Muscle of back (tissue), 3 donors: ENCODE measurements at regions not wholly inside any gene's neighbourhood (a gene's known extent, or its start where the extent isn't known, plus 50 kb on each side); places are given as distances from the start of the nearest gene placed in this dataset.
"Not testable (repeated sequence)": the region's sequence is repeated elsewhere in the genome, so short reads cannot be mapped to it uniquely, and the experiment has no call there.

Experiments used
- DNase-seq, 3 donors: peaks; one replicate each; pipeline versions ENCODE4 v3.0.0 to v3.0.0-alpha.2; 2013

DNA sequence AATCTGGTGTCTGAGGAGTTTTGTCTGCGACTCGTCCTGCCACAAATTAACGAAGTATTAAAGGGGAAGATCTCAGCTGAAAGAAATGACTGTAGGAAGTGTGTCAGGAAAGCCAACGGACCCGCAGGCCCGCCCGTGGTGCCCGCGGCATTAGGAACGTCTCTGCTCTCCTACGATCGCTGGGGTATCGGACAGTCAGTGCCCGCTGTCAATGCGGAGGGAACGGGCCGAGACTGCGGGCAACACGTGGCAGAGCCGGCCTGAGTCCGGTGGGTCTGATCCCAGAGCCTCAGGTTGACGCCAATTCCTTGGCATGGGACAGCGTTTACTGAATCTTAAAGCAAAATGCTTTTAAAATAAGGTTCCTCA, 128.7 kb downstream of the KBTBD2 start:
- peak in 1 of 3 donors; percentile 35 for DNase-seq

DNA sequence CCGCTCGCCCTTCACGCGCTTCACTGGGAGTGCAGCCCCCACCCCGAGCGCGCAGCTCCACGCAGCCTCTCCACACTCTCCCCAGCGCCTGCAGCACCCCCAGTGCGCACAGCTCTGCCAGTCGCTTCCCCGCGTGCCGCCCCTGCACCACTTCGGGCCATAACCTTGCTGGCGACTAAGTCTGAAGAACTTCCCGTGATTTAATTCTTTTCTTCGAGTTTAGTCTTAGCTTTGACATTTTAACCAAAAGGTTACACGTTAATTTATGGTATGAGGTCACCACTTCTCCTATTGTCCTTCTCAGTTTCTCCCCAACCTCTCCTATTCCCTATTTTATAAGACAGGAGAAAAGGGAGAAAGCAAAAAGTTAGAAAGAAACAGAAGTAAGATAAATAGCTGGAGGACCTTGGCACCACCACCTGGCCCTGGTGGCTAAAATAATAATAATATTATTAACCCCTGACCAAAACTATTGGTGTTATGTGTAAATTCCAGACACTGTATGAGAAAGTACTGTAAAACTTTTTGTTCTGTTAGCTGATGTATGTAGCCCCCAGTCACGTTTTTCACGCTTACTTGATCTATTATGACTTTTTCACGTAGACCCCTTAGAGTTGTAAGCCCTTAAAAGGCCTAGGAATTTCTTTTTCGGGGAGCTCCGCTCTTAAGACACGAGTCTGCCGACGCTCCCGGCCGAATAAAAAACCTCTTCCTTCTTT, 129.2 kb downstream of the KBTBD2 start:
- peak in 1 of 3 donors; percentile 26 for DNase-seq

DNA sequence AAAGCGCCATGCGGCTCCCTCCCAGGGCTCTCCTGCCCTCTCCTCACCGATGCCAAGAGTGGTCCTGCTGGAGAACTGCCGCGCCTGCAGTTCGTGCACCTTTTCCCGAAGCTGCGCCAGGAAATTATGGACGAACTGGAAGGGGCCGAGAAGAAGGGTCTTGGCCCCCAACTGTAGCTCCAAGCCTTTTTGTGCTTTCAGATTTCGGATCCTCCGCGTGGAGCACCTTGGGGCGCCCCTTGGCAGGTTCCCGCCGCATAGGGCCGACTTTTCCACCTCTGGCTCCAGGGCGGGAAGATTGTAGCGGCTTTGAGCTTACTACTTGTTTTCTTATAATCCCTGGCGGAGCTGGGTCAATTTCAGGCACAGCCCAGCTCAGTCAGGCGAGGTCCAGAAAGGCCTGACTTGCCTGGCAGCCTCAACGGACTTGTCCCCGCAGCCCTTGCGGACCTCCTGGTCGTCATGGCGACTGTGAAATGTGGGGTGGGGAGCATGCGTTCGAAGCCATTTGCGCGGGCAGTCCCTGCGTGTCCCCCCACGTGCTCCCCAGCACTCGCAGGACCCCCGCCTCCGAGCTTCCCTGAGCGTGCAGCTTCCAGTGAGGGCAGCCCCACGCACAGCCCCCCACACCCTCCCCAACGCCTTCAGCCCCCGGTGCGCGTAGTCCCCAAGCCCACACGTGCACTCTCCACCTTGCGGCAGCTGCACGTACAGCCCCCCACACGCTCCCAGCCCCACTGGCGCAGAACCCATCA, 129.9 kb downstream of the KBTBD2 start:
- peak in 1 of 3 donors; percentile 33 for DNase-seq

DNA sequence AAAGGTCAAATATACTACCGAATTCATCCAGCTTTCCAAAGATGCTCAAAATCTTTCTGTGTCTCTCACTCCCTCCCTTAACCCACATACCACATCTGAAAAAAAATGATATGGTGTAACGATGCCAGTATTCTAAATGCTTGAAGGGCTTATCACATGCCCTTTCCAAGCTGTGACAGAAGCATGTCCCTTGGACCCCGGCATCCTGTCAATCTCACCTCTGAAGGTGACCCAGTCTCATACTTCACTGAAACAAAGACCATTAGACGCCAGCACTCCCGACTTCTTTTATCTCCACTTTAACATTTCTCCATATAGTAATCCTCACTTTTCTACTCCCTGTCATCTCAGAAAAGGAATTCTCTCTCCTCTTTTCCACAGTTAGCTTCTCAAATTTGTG, 130.8 kb downstream of the KBTBD2 start:
- DNase-seq: not testable (repeated sequence)

DNA sequence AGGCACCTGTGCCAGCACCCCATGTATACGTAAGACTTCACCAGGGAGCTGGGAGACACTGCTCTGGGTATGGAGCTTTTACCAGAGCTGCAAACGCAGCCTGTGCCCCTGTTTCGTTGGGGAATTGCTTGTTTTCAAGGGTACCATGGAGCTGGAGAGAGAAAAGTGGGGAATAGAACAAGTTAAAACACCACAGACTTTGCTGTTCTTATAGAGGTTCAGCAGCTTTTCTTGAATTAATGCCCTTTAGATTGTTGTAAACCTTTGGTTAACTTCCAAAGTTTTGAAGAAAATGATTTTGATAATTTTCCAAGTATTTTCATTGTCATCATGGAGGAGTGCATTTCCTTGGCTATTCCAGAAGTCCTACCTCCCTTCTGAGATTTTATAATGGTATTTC, 131.7 kb downstream of the KBTBD2 start:
- DNase-seq: not testable (repeated sequence)

DNA sequence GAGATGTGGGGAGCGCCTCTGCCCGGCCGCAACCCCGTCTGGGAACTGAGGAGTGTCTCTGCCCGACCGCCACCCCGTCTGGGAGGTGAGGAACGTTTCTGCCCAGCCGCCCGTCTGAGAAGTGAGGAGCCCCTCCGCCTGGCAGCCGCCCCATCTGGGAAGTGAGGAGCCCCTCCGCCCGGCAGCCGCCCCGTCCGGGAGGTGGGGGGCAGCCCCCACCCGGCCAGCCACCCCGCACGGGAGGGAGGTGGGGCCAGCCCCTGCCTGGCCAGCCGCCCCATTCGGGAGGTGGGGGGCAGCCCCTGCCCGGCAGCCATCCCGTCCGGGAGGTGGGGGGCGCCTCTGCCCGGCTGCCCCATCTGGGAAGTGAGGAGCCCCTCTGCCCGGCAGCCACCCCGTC, 137.7 kb downstream of the KBTBD2 start:
- DNase-seq: not testable (repeated sequence)

DNA sequence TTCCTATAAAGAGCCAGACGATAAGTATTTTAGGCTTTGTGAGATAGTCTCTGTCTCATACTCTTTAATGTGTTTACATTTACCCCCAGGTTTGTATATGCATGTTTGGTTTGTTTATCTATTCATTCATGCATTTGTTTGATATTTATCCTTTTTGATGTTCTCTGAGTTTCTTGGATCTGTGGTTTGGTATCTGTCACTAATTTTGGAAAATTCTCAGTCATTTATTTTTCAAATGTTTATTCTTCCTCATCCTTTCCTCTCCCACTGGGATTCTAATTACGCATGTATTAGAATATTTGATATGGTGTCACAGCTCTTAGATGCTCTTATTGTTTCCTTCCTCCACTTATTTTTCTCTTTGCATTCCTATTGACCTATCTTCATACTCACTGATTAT, 143.2 kb downstream of the KBTBD2 start:
- not testable (repeated sequence) for DNase-seq

DNA sequence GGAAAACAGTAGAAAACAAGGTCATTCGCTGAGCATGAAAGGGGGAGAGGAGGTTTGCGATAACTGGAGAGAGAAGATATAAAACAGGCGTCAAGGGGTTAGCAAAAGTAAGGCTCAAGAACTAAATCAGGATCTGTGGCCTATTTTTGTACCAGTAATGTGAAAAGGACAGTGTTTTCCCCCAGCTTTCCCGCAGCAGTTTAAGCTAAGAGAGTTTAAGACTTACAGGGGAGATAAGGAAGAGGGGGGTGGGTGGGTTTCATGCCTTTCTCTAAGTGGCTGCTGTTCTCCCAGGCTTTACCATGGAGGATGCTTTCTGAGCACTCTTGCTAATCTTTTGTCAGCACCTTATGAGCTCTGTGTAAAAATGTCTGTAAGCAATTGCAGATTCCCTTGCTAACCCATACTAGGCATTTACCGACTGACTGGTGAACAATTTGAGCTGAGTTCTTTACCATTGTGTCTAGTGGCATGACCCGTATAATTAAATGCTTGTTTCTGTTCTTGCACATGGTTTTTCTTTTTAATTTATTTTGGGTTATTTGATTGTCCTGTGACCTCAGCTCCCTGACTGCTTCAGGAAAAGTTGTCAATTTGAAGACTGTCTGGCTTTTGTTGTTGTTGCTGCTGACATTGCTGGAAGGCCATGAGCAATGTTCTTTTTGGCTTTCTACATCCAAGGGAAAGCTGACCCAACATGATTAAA, 144.0 kb downstream of the KBTBD2 start:
- not testable (repeated sequence) for DNase-seq

DNA sequence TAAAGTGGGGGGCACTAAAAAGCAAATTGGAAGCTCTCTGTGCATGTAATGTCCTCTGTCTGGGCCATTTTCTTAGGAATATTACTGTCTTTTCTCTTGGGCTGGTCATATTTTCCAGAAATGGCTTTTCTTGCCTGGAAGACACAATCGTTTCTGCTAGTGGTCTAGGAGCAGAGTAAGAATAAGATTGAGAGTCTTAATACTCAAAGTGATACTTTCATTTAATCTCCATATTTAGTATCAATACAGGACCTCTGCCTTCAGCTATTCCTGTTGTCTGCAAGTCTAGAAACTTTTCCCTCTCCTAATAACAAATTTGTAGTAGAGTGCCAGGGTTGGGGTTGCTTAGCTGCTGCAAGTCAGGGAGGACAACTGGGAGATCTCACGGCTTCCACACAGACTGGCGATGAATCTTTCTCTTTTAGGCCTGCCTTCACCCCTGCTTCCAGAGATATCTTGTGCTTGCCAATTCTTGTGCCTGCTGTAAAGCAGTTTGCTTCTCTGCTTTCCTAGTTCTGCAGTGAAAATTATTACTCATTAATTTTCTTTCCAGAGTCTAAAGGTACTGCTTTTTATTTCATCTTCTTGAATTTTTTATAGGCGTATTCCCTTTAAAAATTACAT, 149.6 kb downstream of the KBTBD2 start:
- DNase-seq: not testable (repeated sequence)

DNA sequence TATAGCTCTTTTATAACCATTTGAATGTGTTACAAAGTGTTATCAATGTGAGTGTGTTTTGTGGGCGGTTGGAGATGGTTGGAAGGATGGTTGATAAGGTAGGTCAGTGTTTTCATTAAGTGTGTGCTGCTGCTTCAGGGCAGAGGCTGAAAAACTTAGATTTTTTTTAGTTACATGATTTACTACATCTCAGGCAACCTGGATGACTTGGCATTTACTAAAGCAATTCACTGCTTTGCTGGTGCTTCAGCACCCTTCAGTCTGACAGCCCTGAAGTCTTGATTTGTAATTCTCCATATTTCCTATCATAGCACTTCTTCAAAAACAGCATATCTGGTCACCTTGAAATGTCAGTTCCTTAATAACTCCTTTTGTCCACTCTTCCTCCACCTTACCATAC, 151.8 kb downstream of the KBTBD2 start:
- DNase-seq: not testable (repeated sequence)

DNA sequence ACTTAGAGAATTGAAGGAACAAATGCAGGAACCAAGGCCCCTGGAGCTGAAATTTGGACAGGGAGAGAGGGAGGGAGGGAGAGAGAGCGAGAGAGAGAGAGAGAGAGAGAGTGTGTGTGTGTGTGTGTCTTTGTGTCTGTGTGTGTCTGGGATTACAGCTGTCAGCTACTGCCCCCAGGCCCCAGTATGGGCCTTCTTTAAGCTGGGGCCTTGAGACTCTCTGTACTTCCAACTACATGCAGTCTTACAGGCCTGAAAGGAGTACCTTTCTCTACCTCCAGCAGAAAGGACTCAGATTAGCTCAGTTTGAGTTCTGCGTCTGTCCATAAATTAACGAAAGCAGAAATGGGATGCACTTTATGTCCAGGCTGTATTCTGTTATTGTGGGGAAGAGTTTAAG, 153.2 kb downstream of the KBTBD2 start:
- not testable (repeated sequence) for DNase-seq

DNA sequence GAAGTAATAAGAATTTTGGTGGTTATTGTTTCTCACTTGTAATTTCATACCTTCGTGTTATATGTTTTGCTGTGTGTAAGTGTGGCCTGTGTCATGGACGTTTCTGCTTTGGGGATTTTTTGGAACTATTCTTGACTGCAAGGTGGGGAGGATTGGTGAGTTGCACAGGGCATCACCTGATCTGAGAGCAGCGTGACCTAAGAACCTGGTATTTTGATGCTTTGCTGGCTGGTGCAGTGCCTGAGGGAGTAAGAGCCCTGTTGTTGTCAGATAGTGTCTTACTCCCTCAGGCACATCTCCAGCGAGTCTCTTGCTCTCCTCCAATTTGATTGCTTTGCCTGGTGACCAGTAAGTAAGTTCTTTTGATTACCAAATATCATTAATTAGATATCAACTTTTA, 158.8 kb downstream of the KBTBD2 start:
- DNase-seq: not testable (repeated sequence)

DNA sequence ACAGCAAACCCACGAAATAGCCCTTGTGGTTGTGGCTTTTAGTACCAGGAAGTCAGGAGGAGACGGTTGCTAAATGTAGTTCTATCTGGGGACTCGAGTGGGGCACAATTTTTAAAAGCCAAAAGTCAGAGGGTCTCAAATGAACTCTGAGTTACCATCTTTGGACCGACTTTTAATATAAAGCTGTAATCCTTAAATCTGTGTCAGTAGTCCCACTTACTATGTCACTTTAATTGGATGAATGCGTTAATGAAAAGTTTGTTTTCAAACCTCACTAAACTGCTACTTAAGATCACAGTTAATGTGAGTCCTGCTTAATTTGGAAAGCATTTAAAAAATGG, 162.3 kb downstream of the KBTBD2 start:
- peak in 1 of 3 donors; percentile 18 for DNase-seq

DNA sequence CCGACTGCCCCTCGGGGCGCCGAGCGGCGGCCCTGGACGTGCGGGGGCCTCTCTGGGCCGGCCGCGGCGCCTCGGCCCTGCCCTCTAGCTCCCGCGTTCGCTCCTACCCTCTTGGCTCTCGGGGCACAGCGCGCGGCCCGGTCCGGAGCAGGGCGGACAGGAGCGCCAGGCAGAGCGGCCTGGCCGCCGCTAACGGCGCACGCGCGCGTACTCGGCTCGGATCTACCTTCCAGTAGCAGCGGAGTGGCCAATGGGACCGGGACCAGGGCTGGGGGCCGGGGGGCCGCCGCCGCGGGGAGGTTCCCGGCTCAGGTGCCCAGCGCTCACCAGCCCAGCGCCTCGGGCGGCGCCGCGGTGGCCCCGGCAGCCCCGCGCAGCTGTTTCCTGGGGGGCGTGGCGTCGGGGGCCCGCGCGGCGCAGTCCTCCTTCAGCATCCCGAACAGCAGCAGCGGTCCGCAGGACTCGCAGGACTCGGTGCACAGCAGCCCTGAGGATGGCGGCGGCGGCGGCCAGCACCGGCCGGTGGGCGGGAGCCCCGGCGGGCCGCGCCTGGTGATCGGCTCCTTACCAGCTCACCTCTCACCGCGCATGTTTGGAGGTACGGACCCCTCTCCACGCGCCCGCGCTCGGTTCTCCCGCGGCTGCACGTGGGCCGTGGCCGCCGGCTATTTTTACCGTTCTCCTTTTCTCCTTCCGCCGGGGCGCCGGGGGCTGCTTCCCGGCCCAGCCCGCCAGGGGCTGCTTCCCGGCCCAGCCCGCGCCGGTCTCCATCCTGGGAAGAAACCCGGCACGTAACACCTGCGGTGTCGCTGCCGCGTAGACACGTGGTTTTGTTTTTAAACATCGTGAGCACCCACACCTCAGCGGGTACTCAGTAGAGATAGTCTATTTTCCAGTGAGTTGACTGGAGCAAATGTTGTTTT, 162.9 kb downstream of the KBTBD2 start:
- DNase-seq: peak; percentile 58 to 90 (median 72)

DNA sequence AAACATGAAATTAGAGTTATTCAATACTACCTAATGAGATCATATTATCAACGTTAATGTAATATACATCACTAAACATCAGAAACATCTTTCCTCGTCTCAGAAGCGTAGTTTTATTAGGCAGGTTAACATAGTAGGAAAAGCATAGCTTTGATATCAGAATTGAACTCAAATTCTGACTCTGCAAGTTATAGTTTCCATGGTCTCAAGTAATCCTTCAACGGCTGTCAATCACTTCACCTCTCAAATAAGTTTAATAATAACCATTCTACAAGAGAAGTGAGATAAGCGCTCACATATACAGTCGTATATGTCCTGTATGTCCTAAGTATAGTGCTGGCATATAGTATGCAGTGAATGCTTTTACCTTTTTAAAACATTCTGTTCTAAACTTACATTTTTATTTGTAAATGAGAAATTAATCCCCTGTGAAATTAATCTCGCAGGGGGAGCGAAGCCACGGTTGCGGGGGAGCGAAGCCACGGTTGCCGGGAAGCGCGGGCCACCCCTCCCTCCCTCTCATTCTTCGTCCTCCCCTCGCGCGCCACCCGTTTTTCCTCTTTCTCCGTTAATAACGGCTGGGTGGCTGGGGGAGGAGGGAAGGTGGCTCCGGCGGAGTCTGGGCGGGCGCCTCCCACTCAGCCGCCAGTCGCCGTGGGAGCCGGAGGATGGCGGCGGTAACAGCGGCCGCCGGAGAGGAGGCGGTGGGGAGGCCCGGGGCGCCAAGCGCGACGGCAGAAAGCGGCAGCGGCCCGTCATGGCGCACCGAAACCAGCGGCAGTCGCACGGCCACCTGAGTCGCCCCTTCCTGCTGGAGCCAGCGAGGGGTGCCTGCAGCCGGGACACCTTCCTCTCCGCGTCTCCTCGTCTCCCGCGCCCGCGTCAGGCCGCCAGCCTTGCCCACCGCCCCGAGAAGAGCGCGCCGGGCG, 163.8 kb downstream of the KBTBD2 start:
- DNase-seq: peak; percentile 21 to 88 (median 55)

DNA sequence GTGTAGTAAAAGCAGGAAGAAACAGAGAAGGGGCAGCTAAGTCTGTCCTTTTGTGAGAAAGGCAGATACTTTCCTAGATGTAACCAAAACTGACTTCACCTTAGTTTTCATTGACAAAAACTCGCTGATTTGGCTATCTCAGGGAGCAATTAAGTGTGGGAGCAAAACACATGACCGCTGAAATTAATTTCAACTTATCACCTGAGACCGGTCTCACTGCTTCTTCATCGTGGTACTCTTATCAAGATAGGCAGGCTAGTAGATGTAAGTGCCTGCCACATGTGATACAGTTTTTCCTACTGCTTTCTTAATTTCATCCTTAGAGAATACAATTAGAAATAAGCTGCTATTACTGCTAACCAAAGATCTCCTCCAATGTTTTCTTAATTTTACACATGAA, 168.7 kb downstream of the KBTBD2 start:
- not testable (repeated sequence) for DNase-seq

DNA sequence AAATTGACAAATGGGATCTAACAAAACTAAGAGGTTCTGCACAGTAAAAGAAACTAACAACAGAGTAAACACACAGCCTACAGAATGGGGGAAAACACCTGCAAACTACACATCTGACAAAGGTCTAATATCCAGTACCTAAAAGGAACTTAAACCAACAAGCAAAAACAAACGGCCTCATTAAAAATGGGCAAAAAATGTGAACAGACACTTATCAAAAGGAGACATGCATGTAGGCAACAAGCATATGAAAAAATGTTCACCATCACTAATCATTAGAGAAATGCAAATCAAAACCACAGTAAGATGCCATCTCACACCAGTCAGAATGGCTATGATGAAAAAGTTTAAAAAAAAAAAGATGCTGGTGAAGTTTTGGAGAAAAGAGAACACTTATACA, 197.4 kb downstream of the KBTBD2 start:
- no peak for DNase-seq

DNA sequence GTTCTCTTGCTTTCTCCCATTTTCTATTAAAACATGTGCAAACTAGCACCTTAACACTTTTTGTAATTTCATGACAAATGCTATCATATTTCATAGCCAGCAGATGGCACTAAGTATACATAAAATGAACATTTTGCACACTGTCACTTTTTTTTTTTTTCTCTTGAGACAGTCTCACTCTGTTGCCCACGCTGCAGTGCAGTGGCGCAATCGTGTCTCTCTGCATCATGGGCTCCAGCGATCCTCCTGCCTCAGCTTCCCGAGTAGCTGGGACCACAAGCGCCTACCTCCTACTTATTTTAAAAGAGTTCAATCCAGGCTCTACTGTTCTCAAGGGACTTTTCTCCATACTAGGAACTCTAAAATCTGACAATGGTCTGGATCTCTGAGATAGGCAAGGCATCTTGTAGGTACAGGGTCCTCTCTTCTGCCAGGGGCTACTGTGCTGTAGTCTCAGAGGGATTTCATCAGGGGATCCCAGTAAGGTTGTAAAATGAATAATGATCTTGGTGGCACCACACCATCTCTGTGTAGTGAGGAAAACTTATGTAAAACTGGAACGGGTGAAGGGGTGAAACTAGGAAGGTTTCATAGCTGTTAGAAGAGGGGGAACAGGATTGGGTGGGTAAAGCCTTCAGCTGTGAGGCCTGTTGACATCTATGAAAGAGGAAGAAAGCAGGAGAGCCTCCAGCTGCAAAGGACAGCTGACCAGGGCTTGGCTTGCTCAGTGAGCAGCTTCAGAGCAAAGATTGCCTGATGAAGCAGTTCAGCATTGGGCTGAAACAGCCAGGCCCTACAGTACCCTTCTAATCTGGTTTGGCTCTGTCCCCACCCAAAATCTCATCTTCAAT, 196.9 kb downstream of the AVL9 start:
- DNase-seq: peak in 2 of 3 donors; percentile 10 to 26

DNA sequence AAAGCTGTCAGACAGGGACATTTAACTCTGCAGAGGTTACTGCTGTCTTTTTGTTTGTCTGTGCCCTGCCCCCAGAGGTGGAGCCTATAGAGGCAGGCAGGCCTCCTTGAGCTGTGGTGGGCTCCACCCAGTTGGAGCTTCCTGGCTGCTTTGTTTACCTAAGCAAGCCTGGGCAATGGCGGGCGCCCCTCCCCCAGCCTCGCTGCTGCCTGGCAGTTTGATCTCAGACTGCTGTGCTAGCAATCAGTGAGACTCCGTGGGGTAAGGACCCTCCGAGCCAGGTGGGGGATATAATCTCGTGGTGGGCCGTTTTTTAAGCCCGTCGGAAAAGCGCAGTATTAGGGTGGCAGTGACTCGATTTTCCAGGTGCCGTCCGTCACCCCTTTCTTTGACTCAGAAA, 192.8 kb downstream of the AVL9 start:
- DNase-seq: not testable (repeated sequence)
